AG09309 (cell line): ENCODE measurements at regions not wholly inside any gene's neighbourhood (a gene's known extent, or its start where the extent isn't known, plus 50 kb on each side); places are given as distances from the start of the nearest gene placed in this dataset.
"Not testable (repeated sequence)": the region's sequence is repeated elsewhere in the genome, so short reads cannot be mapped to it uniquely, and the experiment has no call there.

Experiments used
- DNase-seq: peaks from one replicate; pipeline ENCODE4 v3.0.0-alpha.2; 2010; ENCODE audit warnings: low read depth
- H3K4me3 ChIP-seq: 2 replicates; pipeline ENCODE4 v1.5.1; 2011; ENCODE audit warnings: mild to moderate bottlenecking, low read depth, low read length, moderate library complexity; ENCODE audit not compliant: control insufficient read depth
- CTCF ChIP-seq: IDR thresholded peaks from 2 replicates; pipeline ENCODE4 v1.5.1; 2011; ENCODE audit warnings: mild to moderate bottlenecking, low read depth, low read length, inconsistent platforms; ENCODE audit not compliant: insufficient read depth, control insufficient read depth; ENCODE audit errors: missing control alignments

- no peak overlapping the region for H3K4me3 ChIP-seq
- peak; percentile 85 for TF ChIP-seq CTCF
- peak; percentile 13 for DNase-seq
Observed at GRCh38 chr9:33623658-33624586, 99.9 kb downstream of the ANKRD18B start.

- not testable (repeated sequence) for H3K4me3 ChIP-seq, DNase-seq
Observed at GRCh38 chr9:33628318-33628717, 104.3 kb downstream of the ANKRD18B start.

- H3K4me3 ChIP-seq, result no peak overlapping the region
- TF ChIP-seq CTCF, result no peak
- no peak for DNase-seq
Observed at GRCh38 chr9:33628865-33629410, 104.9 kb downstream of the ANKRD18B start.

GRCh38 chr9:33633636-33634035 lies 109.6 kb downstream of the ANKRD18B start:
- no peak overlapping the region for H3K4me3 ChIP-seq
- TF ChIP-seq CTCF, result no peak
- DNase-seq, result no peak

GRCh38 chr9:33637881-33638280 lies 113.8 kb downstream of the ANKRD18B start:
- no peak for DNase-seq
- no peak overlapping the region for H3K4me3 ChIP-seq
- no peak for TF ChIP-seq CTCF

- no peak for TF ChIP-seq CTCF
- no peak overlapping the region for H3K4me3 ChIP-seq
- DNase-seq, result no peak
Observed at GRCh38 chr9:33638391-33638915, 114.4 kb downstream of the ANKRD18B start.

- DNase-seq, result no peak
- TF ChIP-seq CTCF, result no peak
- no peak overlapping the region for H3K4me3 ChIP-seq
Observed at GRCh38 chr9:33645706-33646105, 121.7 kb downstream of the ANKRD18B start.
